ENCODE measurements at regions not wholly inside any gene's neighbourhood (a gene's known extent, or its start where the extent isn't known, plus 50 kb on each side); places are given as distances from the start of the nearest gene placed in this dataset.

DNA sequence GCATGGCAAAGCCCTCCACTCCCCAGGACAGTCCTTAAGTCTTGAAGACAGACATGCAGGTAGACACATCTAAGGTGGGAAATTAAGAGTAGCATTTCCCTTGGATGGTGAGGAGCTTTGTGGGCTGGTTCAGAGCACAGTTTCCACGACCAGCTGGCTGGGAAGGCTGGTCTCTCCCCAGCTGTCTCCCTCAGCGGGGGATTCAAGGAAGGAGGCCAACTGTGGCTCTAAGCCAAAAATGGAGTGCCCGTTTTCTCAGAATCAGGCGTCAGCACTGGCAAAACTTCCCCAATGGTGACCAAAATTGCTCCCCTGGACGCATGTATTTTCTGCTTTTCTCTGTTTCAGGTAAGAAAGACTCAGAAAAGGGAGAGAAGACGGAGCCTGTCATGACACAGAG, 230.6 kb upstream of the FZD8 start:
- TF ChIP-seq, protein P1, sequence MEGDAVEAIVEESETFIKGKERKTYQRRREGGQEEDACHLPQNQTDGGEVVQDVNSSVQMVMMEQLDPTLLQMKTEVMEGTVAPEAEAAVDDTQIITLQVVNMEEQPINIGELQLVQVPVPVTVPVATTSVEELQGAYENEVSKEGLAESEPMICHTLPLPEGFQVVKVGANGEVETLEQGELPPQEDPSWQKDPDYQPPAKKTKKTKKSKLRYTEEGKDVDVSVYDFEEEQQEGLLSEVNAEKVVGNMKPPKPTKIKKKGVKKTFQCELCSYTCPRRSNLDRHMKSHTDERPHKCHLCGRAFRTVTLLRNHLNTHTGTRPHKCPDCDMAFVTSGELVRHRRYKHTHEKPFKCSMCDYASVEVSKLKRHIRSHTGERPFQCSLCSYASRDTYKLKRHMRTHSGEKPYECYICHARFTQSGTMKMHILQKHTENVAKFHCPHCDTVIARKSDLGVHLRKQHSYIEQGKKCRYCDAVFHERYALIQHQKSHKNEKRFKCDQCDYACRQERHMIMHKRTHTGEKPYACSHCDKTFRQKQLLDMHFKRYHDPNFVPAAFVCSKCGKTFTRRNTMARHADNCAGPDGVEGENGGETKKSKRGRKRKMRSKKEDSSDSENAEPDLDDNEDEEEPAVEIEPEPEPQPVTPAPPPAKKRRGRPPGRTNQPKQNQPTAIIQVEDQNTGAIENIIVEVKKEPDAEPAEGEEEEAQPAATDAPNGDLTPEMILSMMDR (IDR thresholded peaks at IDR 0.05 in 4 of 5, conservative IDR thresholded peaks at IDR 0.05 in 1 of 5), result no peak
- no peak for TF ChIP-seq POLR2A (IDR thresholded peaks at IDR 0.05)

Data from gastrocnemius medialis (tissue), 4 donors.